GM12873 (cell line): ENCODE measurements at regions not wholly inside any gene's neighbourhood (a gene's known extent, or its start where the extent isn't known, plus 50 kb on each side); places are given as distances from the start of the nearest gene placed in this dataset.

Experiments
- TF ChIP-seq, protein P1 (sequence below): IDR thresholded peaks from 2 replicates; pipeline ENCODE4 v1.5.1; 2012; ENCODE audit warnings: low read depth, mild to moderate bottlenecking, moderate library complexity, low read length, control low read depth; ENCODE audit not compliant: insufficient read depth; ENCODE audit errors: missing control alignments

DNA sequence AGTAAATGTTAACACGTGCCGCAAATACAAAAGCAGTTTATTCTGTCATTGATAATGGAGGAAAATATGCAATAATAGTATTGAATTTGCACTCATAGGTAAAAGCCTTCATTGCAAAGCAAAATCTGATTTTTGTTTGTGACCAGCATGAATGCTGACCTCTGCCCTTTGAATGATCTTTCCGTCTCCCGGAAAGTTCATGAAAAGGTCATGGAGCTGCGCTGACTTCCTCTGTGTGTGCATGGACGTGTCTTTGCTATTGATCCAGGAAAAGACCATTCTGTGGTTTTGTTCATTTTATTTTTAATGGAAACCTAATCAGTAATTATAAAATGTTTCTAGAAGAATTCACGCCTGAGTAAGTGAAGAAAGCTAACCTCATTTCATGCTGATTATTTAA is 320.0 kb downstream of the MTX2 start:
- TF ChIP-seq, protein P1, sequence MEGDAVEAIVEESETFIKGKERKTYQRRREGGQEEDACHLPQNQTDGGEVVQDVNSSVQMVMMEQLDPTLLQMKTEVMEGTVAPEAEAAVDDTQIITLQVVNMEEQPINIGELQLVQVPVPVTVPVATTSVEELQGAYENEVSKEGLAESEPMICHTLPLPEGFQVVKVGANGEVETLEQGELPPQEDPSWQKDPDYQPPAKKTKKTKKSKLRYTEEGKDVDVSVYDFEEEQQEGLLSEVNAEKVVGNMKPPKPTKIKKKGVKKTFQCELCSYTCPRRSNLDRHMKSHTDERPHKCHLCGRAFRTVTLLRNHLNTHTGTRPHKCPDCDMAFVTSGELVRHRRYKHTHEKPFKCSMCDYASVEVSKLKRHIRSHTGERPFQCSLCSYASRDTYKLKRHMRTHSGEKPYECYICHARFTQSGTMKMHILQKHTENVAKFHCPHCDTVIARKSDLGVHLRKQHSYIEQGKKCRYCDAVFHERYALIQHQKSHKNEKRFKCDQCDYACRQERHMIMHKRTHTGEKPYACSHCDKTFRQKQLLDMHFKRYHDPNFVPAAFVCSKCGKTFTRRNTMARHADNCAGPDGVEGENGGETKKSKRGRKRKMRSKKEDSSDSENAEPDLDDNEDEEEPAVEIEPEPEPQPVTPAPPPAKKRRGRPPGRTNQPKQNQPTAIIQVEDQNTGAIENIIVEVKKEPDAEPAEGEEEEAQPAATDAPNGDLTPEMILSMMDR: no peak

DNA sequence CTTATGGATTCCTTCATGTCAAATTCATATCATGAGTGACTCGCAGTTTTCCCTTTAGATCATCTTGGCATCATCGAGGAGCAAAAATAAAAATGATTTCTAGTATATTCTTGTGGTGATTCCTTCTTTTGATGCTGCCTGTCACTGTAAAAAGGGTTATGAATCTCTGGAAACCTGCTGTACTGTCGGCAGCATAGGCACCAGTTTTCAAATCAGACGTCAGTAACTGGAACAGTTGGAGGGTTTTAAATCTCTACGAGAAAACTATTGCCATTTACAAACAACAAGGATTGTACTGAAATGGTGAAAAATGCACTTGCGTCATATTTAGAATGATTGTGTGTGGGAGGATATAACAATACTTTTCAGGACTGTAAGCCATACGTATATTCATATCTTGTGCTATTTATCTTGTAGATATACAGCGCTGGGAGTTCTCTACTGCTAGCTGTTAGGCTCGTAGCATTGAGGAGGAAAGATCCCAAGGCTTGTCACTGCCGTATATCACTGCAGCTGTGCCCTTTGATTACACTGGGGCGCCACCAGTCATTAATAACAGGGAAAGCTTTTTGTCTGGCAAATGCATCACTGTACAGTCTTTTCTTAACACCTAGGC is 320.7 kb downstream of the MTX2 start:
- TF ChIP-seq, protein P1: no peak

DNA sequence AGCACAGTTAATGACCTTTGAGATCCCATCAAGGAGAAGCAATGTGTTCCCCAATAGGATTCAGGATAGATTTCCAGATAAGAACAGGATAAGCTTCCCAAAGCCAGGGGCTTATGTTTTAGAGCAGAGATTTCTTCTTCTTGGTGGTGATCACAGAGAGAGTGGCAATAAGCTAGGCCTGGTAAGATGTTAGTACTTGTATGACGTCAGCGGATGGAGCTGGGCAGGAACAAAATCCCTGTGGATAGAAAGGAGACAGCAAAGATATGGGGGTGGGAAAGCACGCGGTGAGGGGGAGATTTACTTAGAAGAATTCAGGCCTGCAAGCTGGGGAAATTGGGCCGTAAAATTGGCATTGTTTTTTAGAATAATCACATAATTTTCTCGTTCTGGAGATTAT is 323.0 kb downstream of the MTX2 start:
- TF ChIP-seq, protein P1: no peak

DNA sequence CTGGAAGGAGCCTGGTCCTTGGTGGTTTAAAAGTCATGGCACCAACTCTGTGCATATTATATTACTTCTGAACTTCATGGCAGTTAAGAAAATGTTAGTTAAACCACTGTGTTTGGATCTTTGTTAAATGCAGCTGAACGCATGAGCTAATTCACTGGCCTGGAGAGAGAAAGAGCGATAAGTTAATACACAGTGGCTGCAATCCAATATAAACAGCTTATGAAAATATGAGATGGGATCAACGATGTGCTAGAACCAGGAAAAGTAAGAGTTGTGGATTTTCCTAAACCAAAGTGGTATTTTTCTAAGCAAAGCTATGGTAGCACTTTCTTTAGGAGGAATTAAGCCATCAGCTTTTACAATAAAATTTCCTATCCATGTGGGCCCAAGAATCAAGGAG is 326.7 kb downstream of the MTX2 start:
- TF ChIP-seq, protein P1: no peak

DNA sequence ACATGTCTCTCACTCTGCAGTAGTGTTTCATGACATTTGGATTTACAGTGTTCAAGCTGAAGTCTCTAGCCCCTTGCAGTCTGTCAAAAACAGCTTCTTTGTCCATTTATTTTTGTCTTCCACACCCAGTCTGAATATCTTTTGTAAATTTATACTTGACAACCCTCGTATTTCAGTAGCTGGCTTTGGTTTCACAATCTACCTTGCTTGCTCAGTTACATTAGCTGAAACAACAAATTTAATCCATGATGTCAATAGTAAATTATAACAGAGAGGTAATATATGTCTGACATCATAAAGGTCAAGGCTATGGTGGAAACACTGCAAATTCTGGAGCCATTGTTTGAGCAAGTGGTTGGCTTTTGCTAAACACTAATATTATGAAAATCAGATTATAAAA is 328.7 kb downstream of the MTX2 start:
- TF ChIP-seq, protein P1: no peak

DNA sequence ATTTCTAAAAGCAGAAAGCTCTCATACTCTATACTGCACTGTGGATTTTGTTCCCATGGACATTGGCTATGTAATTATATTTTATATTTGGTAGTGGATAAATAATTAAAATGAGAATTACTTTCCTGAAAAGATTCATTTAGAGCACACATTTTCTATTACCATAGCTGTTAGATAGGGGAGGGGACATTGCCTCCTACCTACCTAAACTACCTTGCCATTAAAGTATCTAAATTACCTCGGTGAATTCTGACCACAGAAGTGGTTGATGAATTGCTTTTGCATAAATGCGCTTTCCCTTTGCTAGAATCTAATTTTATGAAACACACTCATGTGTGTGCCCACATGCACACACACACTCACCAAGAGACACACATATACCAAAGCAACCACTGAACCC is 329.1 kb downstream of the MTX2 start:
- TF ChIP-seq, protein P1: no peak

DNA sequence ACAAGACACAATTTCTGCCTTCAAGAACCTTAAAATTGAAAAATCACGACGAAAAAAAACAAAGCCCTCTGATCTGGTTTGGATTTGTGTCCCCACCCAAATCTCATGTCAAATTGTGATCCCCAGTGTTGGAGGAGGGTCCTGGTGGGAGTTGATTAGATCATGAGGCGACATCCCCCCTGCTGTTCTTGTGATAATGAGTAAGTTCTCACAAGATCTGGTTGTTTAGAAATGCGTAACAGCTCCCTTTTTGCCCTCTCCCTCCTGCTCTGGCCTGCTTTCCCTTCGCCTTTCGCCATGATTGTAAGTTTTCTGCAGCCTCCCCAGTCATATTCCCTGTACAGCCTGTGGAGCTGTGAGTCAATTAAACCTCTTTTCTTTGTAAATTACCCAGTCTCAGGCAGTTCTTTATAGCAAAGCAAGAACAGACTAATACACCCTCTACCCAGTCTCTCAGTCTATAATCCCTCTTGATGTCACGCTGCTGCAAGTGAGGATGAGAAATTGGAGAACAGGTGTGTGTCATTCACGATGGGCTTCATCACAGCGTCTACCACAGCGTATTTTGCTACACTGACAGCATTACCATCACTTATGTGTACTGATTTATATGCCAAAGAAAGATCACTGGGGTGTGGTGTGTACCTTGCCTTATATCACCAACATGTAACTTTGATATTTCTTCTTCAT is 330.7 kb downstream of the MTX2 start:
- TF ChIP-seq, protein P1: no peak
